Neural cell (in vitro differentiated cells): ENCODE measurements at regions not wholly inside any gene's neighbourhood (a gene's known extent, or its start where the extent isn't known, plus 50 kb on each side); places are given as distances from the start of the nearest gene placed in this dataset.

Source experiments
- H2AFZ ChIP-seq: fragments of 200-600, 300-800 bp; sonication (generic), shearing (Covaris generic); 2 replicates; pipeline ENCODE4 v1.6.0; 2014; ENCODE audit warnings: low read depth, mild to moderate bottlenecking, antibody characterized with exemption, low read length, moderate library complexity
- H3F3A ChIP-seq: fragments of 200-600 bp; shearing (Covaris generic); 2 replicates; pipeline ENCODE4 v1.6.1; 2016; ENCODE audit warnings: mild to moderate bottlenecking, moderate library complexity, mixed read lengths, antibody characterized with exemption, low read length; ENCODE audit not compliant: insufficient read depth, poor library complexity, severe bottlenecking
- H3K27ac ChIP-seq: fragments of 200-600, 300-800 bp; sonication (generic), shearing (Covaris generic); 2 replicates; pipeline ENCODE4 v1.5.1; 2014; ENCODE audit warnings: mild to moderate bottlenecking, low read length, moderate library complexity
- H3K27me3 ChIP-seq: fragments of 300-800, 200-600 bp; sonication (generic), shearing (Covaris generic); 2 replicates; pipeline ENCODE4 v1.6.0; 2014; ENCODE audit warnings: mild to moderate bottlenecking, low read depth, low read length, moderate library complexity; ENCODE audit not compliant: insufficient read depth
- H3K36me3 ChIP-seq: fragments of 300-800, 200-600 bp; sonication (generic), shearing (Covaris generic); 2 replicates; pipeline ENCODE4 v1.5.1; 2014; ENCODE audit warnings: mild to moderate bottlenecking, antibody characterized with exemption, low read length, moderate library complexity; ENCODE audit not compliant: insufficient read depth
- H3K4me2 ChIP-seq: fragments of 300-800, 200-600 bp; sonication (generic), shearing (Covaris generic); 2 replicates; pipeline ENCODE4 v1.6.0; 2014; ENCODE audit warnings: mild to moderate bottlenecking, low read length
- H3K4me3 ChIP-seq: fragments of 300-800, 200-600 bp; sonication (generic), shearing (Covaris generic); 2 replicates; pipeline ENCODE4 v1.5.1; 2014; ENCODE audit warnings: mild to moderate bottlenecking, low read length, moderate library complexity
- H3K79me2 ChIP-seq: fragments of 200-600 bp; shearing (Covaris generic); replicated peaks from 2 replicates; pipeline ENCODE4 v1.6.0; 2014; ENCODE audit warnings: mild to moderate bottlenecking, low read length, moderate library complexity; ENCODE audit not compliant: insufficient read depth
- H3K9ac ChIP-seq: fragments of 300-800, 200-600 bp; sonication (generic), shearing (Covaris generic); 2 replicates; pipeline ENCODE4 v1.6.1; 2016; ENCODE audit warnings: mild to moderate bottlenecking, low read length, mixed read lengths
- H3K9me2 ChIP-seq: fragments of 200-600 bp; shearing (Covaris generic); 2 replicates; pipeline ENCODE4 v1.6.1; 2016; ENCODE audit warnings: mild to moderate bottlenecking, low read length, mixed read lengths; ENCODE audit not compliant: insufficient read depth
- H3K9me3 ChIP-seq: fragments of 200-600, 300-800 bp; sonication (generic), shearing (Covaris generic); 2 replicates; pipeline ENCODE4 v1.6.1; 2016; ENCODE audit warnings: mild to moderate bottlenecking, mixed run types, low read length, moderate library complexity, mixed read lengths
- H4K20me1 ChIP-seq: fragments of 200-600 bp; shearing (Covaris generic); 2 replicates; pipeline ENCODE4 v1.6.1; 2016; ENCODE audit warnings: mild to moderate bottlenecking, mixed run types; ENCODE audit not compliant: insufficient read depth
- CTCF ChIP-seq: fragments of 450-650 bp; IDR thresholded peaks from 2 replicates; pipeline ENCODE4 v1.5.1; 2014; ENCODE audit warnings: antibody characterized with exemption, mild to moderate bottlenecking, moderate library complexity; ENCODE audit not compliant: poor library complexity, severe bottlenecking
- EP300 ChIP-seq: fragments of 450-650 bp; conservative IDR thresholded peaks from 2 replicates; pipeline ENCODE4 v1.6.1; 2014; ENCODE audit warnings: antibody characterized with exemption, mild to moderate bottlenecking, moderate library complexity; ENCODE audit not compliant: poor library complexity, severe bottlenecking
- EZH2 ChIP-seq: fragments of 200-600, 300-800 bp; shearing (Covaris generic), sonication (generic); IDR thresholded peaks from 2 replicates; pipeline ENCODE4 v1.6.1; 2014; ENCODE audit warnings: antibody characterized with exemption, low read length, borderline replicate concordance, mild to moderate bottlenecking; ENCODE audit not compliant: insufficient read depth, poor library complexity, severe bottlenecking
- MXI1 ChIP-seq: fragments of 450-650 bp; conservative IDR thresholded peaks from 2 replicates; pipeline ENCODE4 v1.6.1; 2014; ENCODE audit warnings: antibody characterized with exemption, mild to moderate bottlenecking; ENCODE audit not compliant: poor library complexity, severe bottlenecking
- POLR2AphosphoS5 ChIP-seq: IDR thresholded peaks from 2 replicates; pipeline ENCODE4 v1.6.1; 2012
- RAD21 ChIP-seq: fragments of 450-650 bp; conservative IDR thresholded peaks from 2 replicates; pipeline ENCODE4 v1.6.1; 2014; ENCODE audit warnings: antibody characterized with exemption, mild to moderate bottlenecking, moderate library complexity
- REST ChIP-seq: IDR thresholded peaks from 2 replicates; pipeline ENCODE4 v1.6.1; 2012; ENCODE audit warnings: borderline replicate concordance
- SMC3 ChIP-seq: fragments of 450-650 bp; conservative IDR thresholded peaks from 2 replicates; pipeline ENCODE4 v1.6.1; 2014; ENCODE audit warnings: antibody characterized with exemption, mild to moderate bottlenecking, moderate library complexity; ENCODE audit not compliant: poor library complexity
- TAF1 ChIP-seq: IDR thresholded peaks from 2 replicates; pipeline ENCODE4 v1.6.1; 2012; ENCODE audit warnings: low read depth

- TF ChIP-seq SMC3 (no peak), RAD21 (no peak), EZH2 (no peak), MXI1 (no peak), TAF1 (no peak), EP300 (no peak), CTCF (no peak), POLR2AphosphoS5 (no peak), REST (no peak)
- Histone ChIP-seq H3K4me3 (no peak overlapping the region), H3F3A (no peaks in the 10 kb centered on the region), H3K27me3 (no peaks in the 10 kb centered on the region), H3K9me2 (no peaks in the 10 kb centered on the region), H3K27ac (no peak overlapping the region), H3K4me2 (no peak overlapping the region), H3K9ac (no peak overlapping the region), H4K20me1 (no peaks in the 10 kb centered on the region), H2AFZ (no peak overlapping the region), H3K36me3 (no peaks in the 10 kb centered on the region), H3K79me2 (no peaks in the 10 kb centered on the region), H3K9me3 (no peaks in the 10 kb centered on the region)
These were observed 127.3 kb downstream of the ZNF608 start for GRCh38 chr5:124619121-124619520.

GRCh38 chr5:124617787-124618186 lies 128.7 kb downstream of the ZNF608 start:
- Histone ChIP-seq H4K20me1 (no peaks in the 10 kb centered on the region), H3K9ac (no peak overlapping the region), H3K4me2 (no peak overlapping the region), H3K27me3 (no peaks in the 10 kb centered on the region), H3K27ac (no peak overlapping the region), H3K36me3 (no peaks in the 10 kb centered on the region), H3K9me2 (no peaks in the 10 kb centered on the region), H3K79me2 (no peaks in the 10 kb centered on the region), H3F3A (no peaks in the 10 kb centered on the region), H3K4me3 (no peak overlapping the region), H2AFZ (no peak overlapping the region), H3K9me3 (no peaks in the 10 kb centered on the region)
- TF ChIP-seq REST (no peak), TAF1 (no peak), SMC3 (no peak), RAD21 (no peak), EP300 (no peak), POLR2AphosphoS5 (no peak), CTCF (no peak), MXI1 (no peak), EZH2 (no peak)
